DMS 273 (cell line): ENCODE measurements at regions not wholly inside any gene's neighbourhood (a gene's known extent, or its start where the extent isn't known, plus 50 kb on each side); places are given as distances from the start of the nearest gene placed in this dataset.

ENCODE experiments used
- DNase-seq: peaks from one replicate; lab custom pipeline; 2025; ENCODE audit not compliant: unreplicated experiment; lab: John Stamatoyannopoulos, UW

DNA sequence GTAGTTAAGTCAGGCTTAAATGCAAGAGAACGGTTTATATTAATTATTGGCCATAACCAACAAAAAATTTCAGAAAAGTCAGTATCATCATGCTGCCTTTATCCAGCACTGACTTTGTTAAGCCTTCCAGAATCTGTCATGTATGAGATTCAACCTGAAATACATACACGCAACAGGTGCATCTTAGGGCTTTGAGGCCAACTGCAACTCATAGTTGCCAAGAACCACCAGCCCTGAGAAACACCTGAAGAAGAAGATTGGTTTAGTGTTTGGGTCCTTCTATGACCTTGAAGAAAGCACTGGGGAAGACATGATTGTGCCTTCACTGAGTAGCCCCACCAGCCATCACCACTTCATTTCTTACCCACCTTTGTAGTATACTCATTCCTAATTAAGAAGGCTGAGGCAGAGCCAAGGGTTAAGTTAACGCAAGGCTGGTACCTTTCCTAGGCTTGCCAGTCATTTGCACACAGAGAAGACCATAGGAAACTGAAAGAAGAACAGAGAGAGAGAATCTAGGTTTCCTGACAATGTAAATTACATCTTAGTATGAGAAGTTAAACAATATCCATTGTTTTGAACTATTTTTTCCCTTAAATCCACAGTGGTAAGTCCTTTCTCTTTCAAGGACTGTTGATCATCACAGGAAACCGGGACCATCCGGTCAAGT is 200.1 kb upstream of the PRKCQ start:
- DNase-seq, result no peak

DNA sequence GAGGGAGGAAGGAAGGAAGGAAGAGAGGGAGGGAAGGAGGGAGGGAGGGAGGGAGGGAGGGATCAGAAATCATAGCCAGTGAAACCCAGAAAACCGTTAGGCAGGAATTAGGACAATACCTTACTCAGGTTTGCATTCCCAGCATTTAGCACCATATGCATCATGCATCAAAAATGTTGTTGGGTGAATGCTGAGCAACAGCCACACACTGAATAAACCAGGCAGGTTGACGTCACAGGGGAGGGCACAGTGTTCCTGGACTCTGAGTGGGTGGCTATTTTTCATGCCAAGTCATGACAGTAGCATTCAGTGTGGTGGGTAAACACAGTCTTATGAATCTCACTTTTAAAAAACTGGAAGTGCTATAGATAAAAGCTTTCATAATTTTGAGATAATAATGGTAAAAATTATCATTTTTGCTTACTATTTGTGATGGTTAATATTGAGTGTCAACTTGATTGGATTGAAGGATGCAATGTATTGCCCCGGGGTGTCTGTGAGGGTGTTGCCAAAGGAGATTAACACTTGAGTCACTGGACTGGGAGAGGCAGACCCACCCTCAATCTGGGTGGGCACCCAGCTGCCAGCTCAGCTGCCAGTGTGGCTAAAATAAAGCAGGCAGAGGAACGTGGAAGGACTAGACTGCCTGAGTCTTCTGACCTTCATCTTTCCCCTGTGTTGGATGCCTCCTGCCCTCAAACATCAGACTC is 199.1 kb upstream of the PRKCQ start:
- no peak for DNase-seq

DNA sequence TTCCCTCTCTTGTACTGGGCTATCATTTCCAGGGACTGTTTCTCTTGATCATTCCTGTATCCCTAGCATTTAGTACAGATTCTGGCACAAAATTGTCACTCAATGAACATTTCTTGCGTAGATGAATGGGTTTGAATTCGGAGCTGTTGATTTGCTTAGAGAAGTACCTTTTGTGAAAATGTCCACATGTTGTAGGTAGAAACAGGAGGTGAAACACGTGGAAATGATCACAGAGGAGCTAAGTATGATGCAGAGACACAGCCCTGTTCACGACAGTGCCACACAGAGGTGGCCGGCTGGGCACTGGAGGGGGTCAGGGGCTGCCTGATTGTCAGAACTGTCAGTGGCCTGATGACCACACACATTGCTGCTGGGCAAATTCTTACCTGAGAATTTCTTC is 196.1 kb upstream of the PRKCQ start:
- DNase-seq, result no peak

DNA sequence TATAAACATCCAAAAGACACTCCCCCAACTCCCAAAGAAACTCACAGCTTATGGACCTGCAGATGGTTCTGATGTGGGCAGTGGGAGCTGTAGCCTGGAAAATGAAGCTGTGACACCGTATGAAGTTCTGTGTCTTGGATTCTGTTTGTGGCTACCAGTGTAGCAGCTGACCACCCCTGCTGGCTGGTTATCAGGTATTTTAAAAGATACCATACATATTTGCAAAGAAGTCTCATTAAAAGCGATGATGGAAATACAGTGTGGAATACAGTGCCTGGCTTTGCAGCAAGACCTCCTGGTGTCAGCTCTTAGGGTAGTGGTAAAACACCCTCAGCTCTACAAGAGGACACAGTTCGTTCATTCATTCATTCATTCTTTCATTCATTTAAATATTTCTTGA is 194.3 kb upstream of the PRKCQ start:
- DNase-seq, result no peak

DNA sequence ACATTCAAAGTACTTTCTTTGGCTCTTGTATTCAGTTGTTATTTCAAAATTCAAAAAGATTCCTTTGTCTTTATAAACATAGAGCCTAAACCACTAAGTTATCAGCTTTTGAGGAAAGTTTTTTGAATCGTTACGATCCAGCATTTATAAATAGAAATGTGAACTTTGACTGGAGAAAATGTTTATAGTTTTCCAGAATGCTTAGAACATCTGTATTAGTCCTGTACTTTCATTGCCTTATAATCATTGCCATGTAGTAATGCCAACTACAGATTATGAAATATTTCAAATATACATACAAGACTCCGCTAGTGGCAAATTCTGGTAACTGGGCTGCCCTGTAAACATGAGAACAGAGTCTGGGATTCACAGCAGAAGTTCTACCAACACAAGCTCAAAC is 191.3 kb upstream of the PRKCQ start:
- DNase-seq, result no peak

DNA sequence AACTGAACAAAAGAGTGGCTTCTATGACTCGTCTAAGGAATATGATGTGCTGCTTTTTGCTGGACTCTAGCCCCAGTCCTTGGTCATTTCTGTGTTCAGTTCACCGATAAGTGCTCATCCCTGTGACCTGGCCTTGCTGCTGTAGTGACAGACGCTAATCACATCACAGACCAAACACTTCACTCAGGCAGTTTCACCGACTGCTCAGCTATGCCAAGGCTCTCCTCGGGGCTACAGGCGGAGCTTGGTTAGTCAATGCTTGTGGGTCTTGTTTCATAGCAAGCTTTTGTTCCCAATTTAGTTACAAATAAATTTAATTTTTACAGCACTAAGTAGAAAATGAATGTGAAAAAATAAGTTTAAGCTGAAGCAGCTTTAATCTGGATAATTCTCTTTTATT is 190.8 kb upstream of the PRKCQ start:
- DNase-seq, result no peak

DNA sequence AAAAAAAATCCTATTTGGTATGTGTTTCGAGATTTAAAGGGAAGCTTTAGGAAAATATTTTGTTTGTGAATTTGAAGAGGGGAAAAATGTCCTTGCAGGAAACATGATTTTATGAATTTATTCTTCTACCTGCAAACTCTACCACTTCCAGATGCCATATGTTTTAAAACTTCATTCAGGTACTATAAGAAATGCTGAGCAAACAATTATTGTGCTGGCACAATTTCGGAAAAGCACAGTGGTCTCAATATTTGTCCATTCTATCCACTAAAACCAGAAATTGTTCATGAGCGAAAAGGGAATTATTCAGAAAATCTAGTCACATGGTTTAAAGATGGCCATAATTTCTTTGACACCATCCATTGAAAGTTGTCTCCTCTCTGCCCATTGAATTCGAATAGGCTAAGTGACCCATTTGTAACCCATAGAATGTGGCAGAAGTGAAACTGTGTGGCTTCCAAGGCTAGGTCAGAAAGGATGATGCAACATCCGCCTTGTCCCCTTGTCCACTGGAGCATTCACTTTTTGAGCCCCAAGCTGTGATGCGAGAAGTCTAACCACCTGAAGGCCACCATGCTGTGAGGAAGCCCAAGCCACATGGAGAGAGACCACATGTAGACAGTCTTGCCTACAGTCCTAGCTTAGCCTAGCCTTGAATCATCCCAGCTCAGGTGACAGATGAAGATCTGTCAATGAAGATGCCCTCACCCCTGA is 189.8 kb upstream of the PRKCQ start:
- no peak for DNase-seq

DNA sequence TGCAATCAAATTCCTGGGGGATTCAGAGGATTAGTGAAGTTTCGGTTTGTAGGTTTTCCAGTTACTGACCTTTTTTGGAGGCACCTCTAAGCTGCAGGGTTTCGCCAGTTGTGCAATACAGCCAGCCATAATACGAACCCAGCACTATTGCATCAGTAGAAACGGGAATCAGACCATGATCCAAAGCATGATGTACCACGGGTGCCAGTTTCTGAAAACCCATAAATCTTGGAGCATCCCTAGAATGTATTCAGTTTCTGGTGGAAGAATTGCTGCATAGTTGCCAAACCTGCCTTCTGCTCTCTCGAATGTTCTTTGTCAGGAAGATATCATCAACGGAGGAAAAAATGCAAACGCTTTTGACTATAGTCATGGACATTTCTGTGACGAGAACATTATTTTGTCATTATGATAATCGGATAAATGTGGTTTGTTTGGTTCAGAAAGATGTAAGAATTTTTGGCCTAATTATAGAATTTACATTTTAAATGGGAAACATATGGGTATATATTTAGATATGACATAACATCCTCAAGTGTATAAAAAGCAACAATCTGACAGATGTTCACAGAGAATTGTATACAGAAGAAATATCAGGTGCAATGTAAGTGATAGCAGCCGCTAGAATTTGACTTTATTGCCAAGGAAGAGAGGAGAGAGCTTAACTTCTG is 186.2 kb upstream of the PRKCQ start:
- DNase-seq, result no peak

DNA sequence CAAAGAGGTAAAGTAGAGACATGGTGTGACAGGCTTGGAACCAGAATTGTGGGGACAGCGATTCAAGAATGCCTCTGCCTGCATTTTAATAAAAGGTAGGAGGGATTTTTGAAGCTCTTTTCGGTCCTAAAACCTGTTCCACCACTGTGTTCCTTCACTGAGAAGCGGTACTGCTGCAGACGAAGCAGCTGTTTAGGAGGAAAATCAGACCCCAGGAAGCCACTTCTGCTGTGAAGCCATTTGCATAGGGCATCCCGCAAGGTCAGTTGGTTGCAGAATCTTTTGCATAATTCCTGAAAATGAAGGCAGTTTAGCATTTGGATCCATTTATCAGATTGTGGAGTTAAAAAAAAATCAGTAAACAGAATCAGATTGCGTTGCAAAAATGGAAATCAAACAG is 183.3 kb upstream of the PRKCQ start:
- no peak for DNase-seq

DNA sequence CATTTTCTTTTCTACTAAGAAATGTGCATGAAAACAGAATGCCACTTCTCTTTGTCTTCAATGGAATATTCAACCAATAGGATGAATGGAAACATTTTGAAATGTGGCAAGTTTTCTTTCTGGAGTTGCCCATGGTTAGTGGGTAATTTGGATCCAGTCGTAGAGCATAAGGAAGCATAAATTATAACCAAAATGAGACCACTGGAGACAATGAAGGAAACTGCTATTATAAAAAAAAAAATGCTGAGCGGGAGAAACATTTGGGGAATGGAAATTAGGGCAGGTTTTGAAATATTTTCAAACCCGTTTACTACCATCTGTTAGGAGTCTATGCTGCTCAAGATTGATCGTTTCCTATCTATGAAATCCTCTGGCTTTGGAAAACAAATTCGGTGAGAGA is 182.9 kb upstream of the PRKCQ start:
- DNase-seq, result no peak

DNA sequence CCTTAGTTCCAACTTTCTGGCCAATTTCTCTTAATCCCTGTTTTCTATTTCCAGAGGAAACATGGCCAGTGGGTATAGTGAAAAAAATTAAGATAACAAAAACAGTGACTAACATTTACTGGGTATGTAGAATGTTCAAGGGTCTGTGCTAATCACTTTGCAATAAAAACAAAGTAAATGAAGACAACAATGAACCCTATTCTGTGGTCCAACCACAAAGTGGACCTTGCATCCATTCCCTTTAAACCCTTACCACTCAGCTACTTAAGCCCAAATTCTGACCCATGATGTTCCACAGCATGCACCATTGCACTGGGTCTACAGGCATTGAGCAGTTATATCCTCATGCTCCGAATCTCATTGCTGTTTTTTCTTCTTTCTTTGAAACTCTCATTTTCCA is 179.9 kb upstream of the PRKCQ start:
- no peak for DNase-seq

DNA sequence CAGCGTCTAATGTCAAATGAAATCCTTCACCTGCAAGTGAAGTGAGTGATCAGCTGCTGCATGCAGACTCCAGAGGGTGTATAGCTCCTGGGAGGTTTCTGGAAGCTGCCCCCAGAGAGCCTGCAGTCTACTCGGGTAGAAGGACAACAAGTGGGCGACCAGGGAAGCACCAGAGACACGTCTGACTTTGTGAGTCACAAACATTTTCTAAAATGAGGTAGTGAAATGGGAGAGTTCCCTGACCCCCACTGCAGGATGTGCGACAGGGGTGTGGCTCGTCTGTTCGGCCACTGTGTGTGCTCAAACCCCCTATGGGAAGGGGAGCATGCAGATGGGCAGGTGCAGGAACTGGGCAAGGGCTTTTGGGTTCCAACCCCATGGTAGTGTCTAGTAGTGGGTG is 177.1 kb upstream of the PRKCQ start:
- no peak for DNase-seq

DNA sequence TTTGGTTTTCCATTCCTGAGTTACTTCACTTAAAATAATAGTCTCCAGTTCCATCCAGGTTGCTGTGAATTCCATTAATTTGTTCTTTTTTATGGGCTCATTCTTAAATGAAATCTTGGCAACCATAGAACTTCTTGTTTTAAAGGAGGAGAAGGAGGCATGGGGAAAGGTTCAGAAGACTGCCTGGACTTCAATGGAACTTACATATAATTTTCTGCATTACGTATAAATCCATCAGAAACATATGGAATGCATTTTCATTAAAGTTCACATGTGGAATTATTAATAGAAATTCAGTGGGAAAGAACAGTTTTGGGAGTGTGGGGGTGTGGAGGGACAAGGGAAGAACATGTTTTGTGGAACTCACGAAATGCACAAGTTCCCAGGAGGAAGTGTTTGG is 176.6 kb upstream of the PRKCQ start:
- DNase-seq, result no peak

DNA sequence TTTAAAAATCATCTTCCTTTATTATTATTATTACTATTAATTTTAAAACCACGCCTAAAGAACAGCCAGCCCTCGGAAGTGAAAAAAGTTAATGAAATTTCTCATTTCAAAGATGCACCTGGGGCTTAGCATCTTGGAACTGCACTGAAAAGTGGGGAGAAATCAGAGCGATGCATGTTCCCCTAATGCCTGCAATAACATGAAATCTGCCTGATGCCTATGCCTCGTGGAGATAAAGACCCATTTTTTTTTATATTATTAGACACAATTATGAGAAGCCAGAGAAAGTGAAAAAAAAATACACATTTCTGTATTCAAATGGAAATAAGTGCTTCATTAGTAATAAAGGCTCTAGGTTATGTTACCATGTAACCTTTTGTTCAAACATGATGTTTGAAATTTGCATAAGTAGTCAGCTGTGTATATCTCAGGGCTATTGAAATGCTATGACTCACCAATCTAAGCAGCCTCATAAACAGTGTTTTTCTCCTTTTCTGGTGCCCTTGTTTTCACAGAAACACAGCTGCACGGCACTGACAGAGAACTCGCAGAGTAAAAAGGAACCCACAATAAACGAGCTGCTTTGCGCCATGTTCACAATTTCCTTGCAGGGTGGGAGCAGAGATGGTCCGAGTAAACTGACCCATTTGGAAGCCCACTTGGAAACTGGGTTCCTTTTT is 175.8 kb upstream of the PRKCQ start:
- DNase-seq, result no peak

DNA sequence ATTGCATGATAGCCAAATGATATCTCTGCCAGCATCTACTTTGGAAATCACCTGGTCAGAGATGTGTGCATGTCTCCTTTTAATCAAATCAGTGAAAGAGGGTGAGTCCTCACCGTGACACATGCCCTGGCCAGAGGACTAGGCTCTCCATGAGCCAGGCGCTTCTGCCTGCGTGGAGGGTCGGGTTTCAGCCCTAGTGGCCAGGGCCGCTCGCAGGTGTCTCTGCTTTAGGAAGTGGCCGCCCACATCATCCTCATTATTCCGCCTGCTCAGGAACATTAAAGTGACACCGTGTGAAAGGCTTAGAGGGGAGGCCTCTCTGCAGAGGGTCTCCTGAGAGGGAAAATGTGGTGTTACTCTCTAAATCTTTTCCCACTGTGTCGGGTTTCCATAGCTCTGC is 173.6 kb upstream of the PRKCQ start:
- DNase-seq, result no peak

DNA sequence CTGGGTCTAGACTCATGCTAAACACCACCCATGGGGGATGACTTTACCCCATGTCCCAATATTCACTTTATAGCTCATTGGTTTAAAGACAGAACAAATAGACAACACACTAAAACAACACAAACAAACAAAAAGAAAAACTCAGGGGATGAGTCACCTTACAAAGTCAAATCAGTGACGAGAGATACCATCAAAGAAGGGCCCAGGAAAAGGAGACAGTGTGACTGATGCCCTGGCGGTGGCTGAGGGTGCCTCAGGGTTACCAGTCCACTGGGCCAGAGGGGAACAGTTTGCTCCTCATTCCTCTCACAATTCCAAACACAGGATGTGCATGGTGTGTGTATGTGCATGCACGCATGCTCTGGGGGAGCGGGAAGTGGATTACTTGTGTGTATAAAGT is 171.3 kb upstream of the PRKCQ start:
- DNase-seq, result no peak

DNA sequence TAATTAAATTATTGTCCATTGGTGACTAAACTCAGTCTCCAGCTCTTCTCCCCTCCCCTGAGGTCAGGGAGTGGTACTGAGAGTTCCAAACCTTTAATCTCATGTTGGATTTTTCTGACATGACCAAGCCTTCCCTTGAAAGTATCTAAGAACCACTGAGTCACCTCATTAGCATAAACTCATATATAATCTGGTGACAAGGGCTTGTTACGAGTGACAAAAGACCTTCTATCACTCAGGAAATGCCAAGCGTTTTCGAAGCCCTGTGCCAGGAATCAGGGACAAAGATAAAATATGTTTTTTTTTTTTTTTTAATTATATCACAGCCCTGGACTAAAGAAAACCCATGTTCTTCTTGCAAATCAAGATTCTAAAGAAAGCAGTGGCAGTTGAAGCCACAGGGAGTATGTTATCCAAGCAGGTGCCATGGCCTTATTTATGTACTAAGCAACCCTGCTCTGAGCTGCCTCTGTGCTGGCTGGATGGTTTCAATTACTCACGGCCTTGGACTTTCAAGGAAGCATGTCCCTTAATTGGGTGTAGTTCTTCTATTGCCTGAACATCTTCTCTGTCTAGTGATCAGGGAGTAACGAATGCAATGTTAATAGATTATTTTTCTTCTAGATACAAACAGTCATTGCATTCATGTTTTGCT is 169.0 kb upstream of the PRKCQ start:
- no peak for DNase-seq

DNA sequence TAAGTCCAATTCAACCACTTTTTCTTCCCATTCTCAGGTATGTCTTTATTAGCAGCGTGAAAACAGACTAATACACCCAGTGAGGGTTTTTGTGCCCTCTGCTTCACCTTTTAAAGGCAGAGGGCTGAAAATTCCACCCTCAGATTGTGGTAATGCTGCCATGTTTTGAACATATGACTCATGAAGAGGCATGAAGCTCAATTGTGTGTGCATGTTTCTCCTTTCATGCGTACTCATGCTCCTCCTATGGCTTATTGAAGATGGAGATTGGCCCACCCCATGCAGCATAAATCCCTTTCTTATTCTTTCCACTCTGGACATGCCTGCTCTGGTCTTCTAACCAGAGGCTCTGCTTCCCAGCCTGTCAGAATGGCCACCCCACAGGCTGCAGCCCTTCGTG is 168.0 kb upstream of the PRKCQ start:
- DNase-seq, result no peak

DNA sequence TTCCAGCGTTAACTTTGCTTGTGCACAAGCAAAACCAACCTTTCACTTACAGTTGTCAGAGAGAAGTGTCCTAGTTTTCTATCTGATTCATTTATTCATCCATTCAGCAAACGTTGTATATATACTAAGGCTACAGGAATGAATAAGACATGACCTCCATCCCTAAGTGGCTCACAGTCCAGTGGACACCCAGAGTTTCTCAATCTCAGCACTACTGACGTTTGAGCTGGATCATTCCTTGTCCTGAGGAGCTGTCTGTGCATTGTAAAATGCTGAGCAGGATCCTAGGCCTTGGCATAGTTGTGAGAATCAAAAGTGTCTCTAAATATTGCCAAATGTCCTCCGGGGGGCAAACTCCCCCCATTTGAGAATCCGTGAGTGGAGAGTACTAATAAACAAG is 166.7 kb upstream of the PRKCQ start:
- no peak for DNase-seq

DNA sequence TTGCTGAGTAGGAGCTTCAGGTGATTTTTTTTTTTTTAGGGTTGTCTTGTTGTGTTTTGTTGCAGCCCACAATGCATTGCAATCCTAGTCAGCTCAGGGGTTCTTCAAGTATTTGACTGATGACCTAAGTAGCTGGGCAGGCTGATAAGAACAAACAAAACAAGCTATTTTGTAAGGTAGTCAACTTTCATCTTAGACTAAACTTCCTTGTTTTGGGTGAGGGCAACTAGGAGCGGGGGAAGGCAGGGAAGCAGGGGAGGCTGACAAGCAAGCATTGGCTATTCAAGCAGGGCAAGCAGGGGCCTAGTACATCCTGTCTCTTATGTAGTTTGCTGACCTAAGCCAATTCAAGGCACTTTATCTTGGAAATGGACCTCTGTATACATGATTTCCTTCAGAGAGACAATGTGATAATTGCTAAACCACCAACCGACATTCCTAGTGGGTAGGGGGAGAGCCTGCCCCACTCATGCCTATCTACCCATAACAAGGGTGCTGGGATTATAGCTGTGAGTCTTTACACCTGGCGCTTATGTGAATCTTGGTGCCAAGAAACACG is 163.3 kb upstream of the PRKCQ start:
- DNase-seq, result no peak

DNA sequence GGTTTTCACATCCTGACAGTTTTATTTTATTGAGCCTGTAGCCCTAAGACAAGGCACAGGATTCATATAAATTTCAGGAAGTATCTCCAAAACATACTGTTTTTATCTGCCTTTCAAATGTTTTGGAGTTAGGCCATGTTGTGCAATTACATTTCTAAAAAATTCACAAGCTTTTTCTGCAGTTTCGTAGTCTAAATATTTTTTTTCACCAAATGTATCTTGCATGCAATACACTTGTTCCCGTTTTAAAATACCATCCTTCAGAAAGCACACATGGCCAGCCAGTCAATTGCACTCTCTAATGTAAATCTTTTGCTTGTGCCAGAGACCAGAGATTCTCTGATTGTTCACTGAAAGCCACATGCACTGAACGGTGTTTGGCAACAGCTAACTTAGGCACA is 161.5 kb upstream of the PRKCQ start:
- DNase-seq, result no peak
